Gastroesophageal sphincter (tissue), 3 donors: ENCODE measurements at regions not wholly inside any gene's neighbourhood (a gene's known extent, or its start where the extent isn't known, plus 50 kb on each side); places are given as distances from the start of the nearest gene placed in this dataset.

Experiments used
- CTCF ChIP-seq, 4 experiments: fragments of 200-600 bp in 2 of 4; fragments of 450-650 bp in 2 of 4; sonication (generic) in 1 of 4; IDR thresholded peaks; one replicate each; pipeline ENCODE4 v1.5.1; 2017 to 2019; ENCODE audit warnings: antibody characterized with exemption in 4 of 4, mild to moderate bottlenecking in 2 of 4, moderate library complexity in 2 of 4
- EP300 ChIP-seq: sonication (generic); formaldehyde crosslinking; IDR thresholded peaks from one replicate; pipeline ENCODE4 v1.6.1; 2017; ENCODE audit warnings: antibody characterized with exemption, mild to moderate bottlenecking

GRCh38 chr2:67186326-67186725, 210.8 kb upstream of the ETAA1 start:
- TF ChIP-seq CTCF (IDR thresholded peaks at IDR 0.05) (no peak), EP300 (no peak)
